CD4-positive, alpha-beta T cell (primary cell): ENCODE measurements at regions not wholly inside any gene's neighbourhood (a gene's known extent, or its start where the extent isn't known, plus 50 kb on each side); places are given as distances from the start of the nearest gene placed in this dataset.
"Not testable (repeated sequence)": the region's sequence is repeated elsewhere in the genome, so short reads cannot be mapped to it uniquely, and the experiment has no call there.

Experiments used
- ATAC-seq: fragments of 200-7000 bp; cut with Tn5 transposase; one replicate; pipeline ENCODE4 v1.10.0; 2022; ENCODE audit warnings: mild to moderate bottlenecking; ENCODE audit not compliant: poor library complexity
- CTCF ChIA-PET: fragments of 350-600 bp; sonication (Branson Sonifier 250); formaldehyde crosslinking; loops from one replicate; lab custom pipeline; 2021; ENCODE audit warnings: antibody characterized with exemption, inconsistent platforms; lab: Charles Lee
- POLR2A ChIA-PET: fragments of 350-600 bp; sonication (Branson Sonifier 250); formaldehyde crosslinking; loops from one replicate; lab custom pipeline; 2021; ENCODE audit warnings: antibody characterized with exemption, inconsistent platforms; lab: Charles Lee
- DNase-seq, 14 experiments: peaks; one replicate each; pipeline ENCODE4 v3.0.0-alpha.2; 2013 to 2020; ENCODE audit warnings: mixed read lengths in 2 of 14
- H3K27ac ChIP-seq, 2 donors: one replicate each; pipeline versions ENCODE4 v1.5.1 to v1.7.0; 2013; ENCODE audit warnings: low read length in 2 of 2, low read depth in 1 of 2, mild to moderate bottlenecking in 1 of 2
- H3K27me3 ChIP-seq, 2 experiments: 1 replicate in 1 of 2; 2 replicates in 1 of 2; pipeline versions ENCODE4 v1.6.1 to v1.7.0; 2013; ENCODE audit warnings: low read length in 2 of 2, control low read depth in 1 of 2, mild to moderate bottlenecking in 1 of 2, moderate library complexity in 1 of 2; ENCODE audit not compliant: insufficient read depth in 2 of 2, control insufficient read depth in 1 of 2
- H3K36me3 ChIP-seq: one replicate; pipeline ENCODE4 v1.6.1; 2013; ENCODE audit warnings: low read length, control low read depth; ENCODE audit not compliant: insufficient read depth
- H3K4me1 ChIP-seq: one replicate; pipeline ENCODE4 v1.6.1; 2013; ENCODE audit warnings: low read length, control low read depth; ENCODE audit not compliant: insufficient read depth
- H3K4me3 ChIP-seq: one replicate; pipeline ENCODE4 v1.5.1; 2013; ENCODE audit warnings: mild to moderate bottlenecking, low read length, moderate library complexity
- H3K9me3 ChIP-seq, 2 experiments: 1 replicate in 1 of 2; 2 replicates in 1 of 2; pipeline versions ENCODE4 v1.6.1 to v1.7.0; 2013; ENCODE audit warnings: low read length in 2 of 2, mild to moderate bottlenecking in 2 of 2, control low read depth in 1 of 2, moderate library complexity in 1 of 2; ENCODE audit not compliant: control insufficient read depth in 1 of 2, insufficient read depth in 1 of 2
- H3K27ac Mint-ChIP-seq: one replicate; pipeline ENCODE4 v1.8.0; 2020; ENCODE audit warnings: mixed read lengths
- H3K27me3 Mint-ChIP-seq: one replicate; pipeline ENCODE4 v1.8.0; 2021; ENCODE audit warnings: mixed read lengths
- H3K36me3 Mint-ChIP-seq: one replicate; pipeline ENCODE4 v1.8.0; 2021; ENCODE audit warnings: low read depth, mixed read lengths
- H3K4me1 Mint-ChIP-seq: one replicate; pipeline ENCODE4 v1.8.0; 2021; ENCODE audit warnings: low read depth, mixed read lengths
- H3K4me3 Mint-ChIP-seq: one replicate; pipeline ENCODE4 v1.8.0; 2020; ENCODE audit warnings: mild to moderate bottlenecking, mixed read lengths
- H3K9me3 Mint-ChIP-seq: one replicate; pipeline ENCODE4 v1.8.0; 2020; ENCODE audit warnings: mixed read lengths
- intact Hi-C, 2 experiments: fragments of 100-400 bp; cut with DNase I in 1 of 2; cut with micrococcal nuclease in 1 of 2; formaldehyde crosslinking; loops; one replicate each; pipeline versions ENCODE4 v1.15.1 to v1.9.0; 2023 to 2025; cut with DNase I, micrococcal nuclease
- TF ChIP-seq, protein P1 (sequence below): fragments of 200-600 bp; IDR thresholded peaks from one replicate; pipeline ENCODE4 v1.8.0; 2022; ENCODE audit warnings: antibody characterized with exemption, mild to moderate bottlenecking

DNA sequence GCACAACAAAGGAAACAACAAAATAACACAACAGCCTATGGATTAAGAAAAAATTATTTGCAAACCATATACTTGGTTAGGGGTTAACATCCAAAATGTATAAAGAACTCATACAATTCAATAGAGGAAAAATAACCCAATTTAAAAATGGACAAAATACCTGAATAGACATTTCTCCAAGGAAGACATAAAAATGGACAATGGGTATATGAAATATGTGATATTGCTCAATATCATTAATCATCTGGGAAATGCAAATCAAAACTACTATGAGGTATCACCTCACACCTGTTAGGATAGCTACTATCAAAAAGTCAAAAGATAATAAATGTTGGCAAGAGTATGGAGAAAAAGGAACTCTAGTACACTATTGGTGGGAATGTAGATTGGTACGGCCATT is 71.0 kb upstream of the THRB start:
- DNase-seq: no peak
- Mint-ChIP-seq H3K4me1 (no peaks in the 10 kb centered on the region), H3K4me3 (no peak overlapping the region), H3K27me3 (no peaks in the 10 kb centered on the region), H3K36me3 (no peaks in the 10 kb centered on the region), H3K9me3 (peaks cover 6% of the 10 kb centered on the region), H3K27ac (no peak overlapping the region)
- TF ChIP-seq, protein P1, sequence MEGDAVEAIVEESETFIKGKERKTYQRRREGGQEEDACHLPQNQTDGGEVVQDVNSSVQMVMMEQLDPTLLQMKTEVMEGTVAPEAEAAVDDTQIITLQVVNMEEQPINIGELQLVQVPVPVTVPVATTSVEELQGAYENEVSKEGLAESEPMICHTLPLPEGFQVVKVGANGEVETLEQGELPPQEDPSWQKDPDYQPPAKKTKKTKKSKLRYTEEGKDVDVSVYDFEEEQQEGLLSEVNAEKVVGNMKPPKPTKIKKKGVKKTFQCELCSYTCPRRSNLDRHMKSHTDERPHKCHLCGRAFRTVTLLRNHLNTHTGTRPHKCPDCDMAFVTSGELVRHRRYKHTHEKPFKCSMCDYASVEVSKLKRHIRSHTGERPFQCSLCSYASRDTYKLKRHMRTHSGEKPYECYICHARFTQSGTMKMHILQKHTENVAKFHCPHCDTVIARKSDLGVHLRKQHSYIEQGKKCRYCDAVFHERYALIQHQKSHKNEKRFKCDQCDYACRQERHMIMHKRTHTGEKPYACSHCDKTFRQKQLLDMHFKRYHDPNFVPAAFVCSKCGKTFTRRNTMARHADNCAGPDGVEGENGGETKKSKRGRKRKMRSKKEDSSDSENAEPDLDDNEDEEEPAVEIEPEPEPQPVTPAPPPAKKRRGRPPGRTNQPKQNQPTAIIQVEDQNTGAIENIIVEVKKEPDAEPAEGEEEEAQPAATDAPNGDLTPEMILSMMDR: no peak
- H3K36me3 ChIP-seq: no peaks in the 10 kb centered on the region
- no peak for ATAC-seq
- peaks cover 0 to 8% of the 10 kb centered on the region in 2 experiments for H3K9me3 ChIP-seq
- H3K27me3 ChIP-seq: no peaks in the 10 kb centered on the region
- CTCF ChIA-PET: no interaction called here
- H3K27ac ChIP-seq: no peak overlapping the region
- no peak overlapping the region for H3K4me3 ChIP-seq
- intact Hi-C loops: no loop called here
- no peaks in the 10 kb centered on the region for H3K4me1 ChIP-seq
- POLR2A ChIA-PET: no interaction called here

DNA sequence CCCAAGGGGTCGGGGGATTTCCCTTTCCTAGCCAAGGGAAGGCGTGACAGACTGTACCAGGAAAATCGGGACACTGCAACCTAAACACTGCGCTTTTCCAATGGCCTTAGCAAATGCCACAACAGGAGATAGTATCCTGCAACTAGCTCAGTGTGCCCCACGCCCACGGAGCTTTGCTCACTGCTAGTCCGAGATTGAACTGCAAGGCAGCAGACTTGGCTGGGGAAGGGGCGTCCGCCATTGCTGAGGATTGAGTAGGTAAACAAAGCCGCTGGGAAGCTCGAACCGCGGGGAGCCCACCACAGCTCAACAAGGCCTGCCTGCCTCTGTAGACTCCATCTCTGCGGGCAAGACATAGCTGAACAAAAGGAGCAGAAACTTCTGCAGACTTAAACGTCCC is 72.3 kb upstream of the THRB start:
- Mint-ChIP-seq H3K9me3 (peaks cover 7% of the 10 kb centered on the region), H3K36me3 (no peaks in the 10 kb centered on the region), H3K4me1 (no peaks in the 10 kb centered on the region), H3K4me3 (no peak overlapping the region), H3K27ac (no peak overlapping the region), H3K27me3 (no peaks in the 10 kb centered on the region)
- H3K36me3 ChIP-seq: no peaks in the 10 kb centered on the region
- no peak overlapping the region for H3K4me3 ChIP-seq
- CTCF ChIA-PET: no interaction called here
- peaks cover 0 to 8% of the 10 kb centered on the region in 2 experiments for H3K9me3 ChIP-seq
- H3K27me3 ChIP-seq: no peaks in the 10 kb centered on the region
- H3K4me1 ChIP-seq: no peaks in the 10 kb centered on the region
- POLR2A ChIA-PET: no interaction called here
- no peak for DNase-seq
- H3K27ac ChIP-seq: no peak overlapping the region
- intact Hi-C loops: no loop called here
- no peak for ATAC-seq
- TF ChIP-seq, protein P1: no peak

DNA sequence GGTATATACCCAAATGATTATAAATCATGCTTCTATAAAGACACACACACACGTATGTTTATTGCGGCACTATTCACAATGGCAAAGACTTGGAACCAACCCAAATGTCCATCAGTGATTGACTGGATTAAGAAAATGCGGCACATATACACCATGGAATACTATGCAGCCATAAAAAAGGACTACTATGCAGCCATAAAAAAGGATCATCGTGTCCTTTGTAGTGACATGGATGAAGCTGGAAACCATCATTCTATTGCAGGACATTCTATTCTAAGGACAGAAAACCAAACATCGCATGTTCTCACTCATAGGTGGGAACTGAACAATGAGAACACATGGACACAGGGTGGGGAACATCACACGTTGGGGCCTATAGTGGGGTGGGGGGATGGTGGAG is 77.8 kb upstream of the THRB start:
- H3K27ac Mint-ChIP-seq, DNase-seq, intact Hi-C loops, H3K9me3 Mint-ChIP-seq, H3K36me3 ChIP-seq, H3K4me1 ChIP-seq, H3K4me1 Mint-ChIP-seq, ATAC-seq, H3K27me3 Mint-ChIP-seq, H3K36me3 Mint-ChIP-seq, CTCF ChIA-PET, H3K27ac ChIP-seq, H3K4me3 ChIP-seq, POLR2A ChIA-PET, H3K27me3 ChIP-seq, H3K4me3 Mint-ChIP-seq: not testable (repeated sequence)
- peaks cover 0 to 15% of the 10 kb centered on the region in 2 experiments for H3K9me3 ChIP-seq

DNA sequence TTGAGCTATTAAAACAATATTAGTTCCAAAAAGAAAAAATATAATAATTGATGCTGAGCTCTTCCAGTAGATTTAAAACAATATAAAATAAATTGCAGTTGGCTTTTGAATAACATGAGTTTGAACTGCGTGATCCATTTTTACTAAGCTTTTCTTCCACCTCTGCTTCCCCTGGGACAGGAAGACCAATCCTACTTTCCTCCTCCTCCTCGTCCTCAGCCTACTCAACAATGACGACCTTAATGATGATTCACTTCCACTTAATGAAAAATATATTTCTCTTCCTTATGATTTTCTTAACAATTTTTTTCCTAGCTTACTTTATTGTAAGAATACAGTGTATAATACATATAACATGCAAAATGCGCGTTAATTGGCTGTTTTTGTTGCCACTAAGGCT is 78.9 kb upstream of the THRB start:
- H3K27me3 Mint-ChIP-seq: no peaks in the 10 kb centered on the region

More for the DNA sequence above, 78.9 kb upstream of the THRB start:
- Histone ChIP-seq H3K27me3 (no peaks in the 10 kb centered on the region), H3K36me3 (no peaks in the 10 kb centered on the region), H3K9me3 (peaks cover 0 to 15% of the 10 kb centered on the region in 2 experiments), H3K4me3 (no peak overlapping the region), H3K4me1 (no peaks in the 10 kb centered on the region), H3K27ac (no peak overlapping the region)
- ChIA-PET POLR2A (no interaction called here), CTCF (no interaction called here)
- Mint-ChIP-seq H3K4me1 (no peaks in the 10 kb centered on the region), H3K27ac (no peak overlapping the region), H3K4me3 (no peak overlapping the region), H3K9me3 (peaks cover 7% of the 10 kb centered on the region), H3K36me3 (no peaks in the 10 kb centered on the region)
- DNase-seq: no peak
- TF ChIP-seq, protein P1: no peak
- no peak for ATAC-seq
- intact Hi-C loops: no loop called here
